ENCODE measurements at regions not wholly inside any gene's neighbourhood (a gene's known extent, or its start where the extent isn't known, plus 50 kb on each side); places are given as distances from the start of the nearest gene placed in this dataset.

DNA sequence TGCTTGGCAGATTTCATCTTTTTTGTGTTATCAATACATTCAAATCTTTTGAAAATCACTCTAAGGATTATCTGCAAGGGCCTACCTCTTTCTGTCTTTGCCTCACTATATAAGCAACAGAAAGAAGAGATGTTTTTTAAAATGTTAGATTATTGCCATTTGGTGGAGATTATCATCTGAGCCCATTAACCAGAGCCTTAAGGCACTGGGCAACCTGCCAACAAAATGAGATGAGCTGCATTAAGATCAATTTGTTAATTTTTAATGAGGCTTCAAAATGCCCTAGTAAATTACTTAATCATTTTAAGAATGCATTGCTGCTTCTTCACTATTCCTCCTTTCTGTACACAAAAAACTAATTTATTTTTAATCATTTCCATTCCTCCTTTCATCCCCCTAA lies 314.1 kb downstream of the SNX13 start:
- TF ChIP-seq, protein P1, sequence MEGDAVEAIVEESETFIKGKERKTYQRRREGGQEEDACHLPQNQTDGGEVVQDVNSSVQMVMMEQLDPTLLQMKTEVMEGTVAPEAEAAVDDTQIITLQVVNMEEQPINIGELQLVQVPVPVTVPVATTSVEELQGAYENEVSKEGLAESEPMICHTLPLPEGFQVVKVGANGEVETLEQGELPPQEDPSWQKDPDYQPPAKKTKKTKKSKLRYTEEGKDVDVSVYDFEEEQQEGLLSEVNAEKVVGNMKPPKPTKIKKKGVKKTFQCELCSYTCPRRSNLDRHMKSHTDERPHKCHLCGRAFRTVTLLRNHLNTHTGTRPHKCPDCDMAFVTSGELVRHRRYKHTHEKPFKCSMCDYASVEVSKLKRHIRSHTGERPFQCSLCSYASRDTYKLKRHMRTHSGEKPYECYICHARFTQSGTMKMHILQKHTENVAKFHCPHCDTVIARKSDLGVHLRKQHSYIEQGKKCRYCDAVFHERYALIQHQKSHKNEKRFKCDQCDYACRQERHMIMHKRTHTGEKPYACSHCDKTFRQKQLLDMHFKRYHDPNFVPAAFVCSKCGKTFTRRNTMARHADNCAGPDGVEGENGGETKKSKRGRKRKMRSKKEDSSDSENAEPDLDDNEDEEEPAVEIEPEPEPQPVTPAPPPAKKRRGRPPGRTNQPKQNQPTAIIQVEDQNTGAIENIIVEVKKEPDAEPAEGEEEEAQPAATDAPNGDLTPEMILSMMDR (IDR thresholded peaks at IDR 0.05), result no peak
- TF ChIP-seq POLR2A (IDR thresholded peaks at IDR 0.05; ENCODE audit: low read depth) (no peak), EP300 (IDR thresholded peaks at IDR 0.05) (no peak), POLR2AphosphoS5 (IDR thresholded peaks at IDR 0.05) (no peak)

Measured in esophagus muscularis mucosa (tissue), 4 donors.